ENCODE measurements at regions not wholly inside any gene's neighbourhood (a gene's known extent, or its start where the extent isn't known, plus 50 kb on each side); places are given as distances from the start of the nearest gene placed in this dataset.
"Not testable (repeated sequence)": the region's sequence is repeated elsewhere in the genome, so short reads cannot be mapped to it uniquely, and the experiment has no call there.

GRCh38 chr9:63979741-63980140 is 1305.3 kb downstream of the FOXD4L5 start:
- not testable (repeated sequence) for H3K4me1 Mint-ChIP-seq; H3K27ac Mint-ChIP-seq; H3K9me3 Mint-ChIP-seq (ENCODE audit: low read depth)

More at GRCh38 chr9:63979741-63980140, 1305.3 kb downstream of the FOXD4L5 start:
- H3K4me3 Mint-ChIP-seq, ATAC-seq, H3K27me3 Mint-ChIP-seq, DNase-seq, CTCF ChIA-PET, H3K36me3 Mint-ChIP-seq: not testable (repeated sequence)
